ENCODE measurements at regions not wholly inside any gene's neighbourhood (a gene's known extent, or its start where the extent isn't known, plus 50 kb on each side); places are given as distances from the start of the nearest gene placed in this dataset.

- no peak for DNase-seq
Measured at GRCh38 chr18:68083776-68084175, 567.3 kb upstream of the DSEL start.

- DNase-seq = no peak
Measured at GRCh38 chr18:68083131-68083530, 566.6 kb upstream of the DSEL start.

GRCh38 chr18:68072744-68073143, 556.2 kb upstream of the DSEL start:
- no peak for DNase-seq

GRCh38 chr18:68060871-68061270, 544.4 kb upstream of the DSEL start:
- no peak for DNase-seq

- no peak for DNase-seq
Measured at GRCh38 chr18:68056936-68057335, 540.4 kb upstream of the DSEL start.

GRCh38 chr18:68054669-68055068, 538.1 kb upstream of the DSEL start:
- no peak for DNase-seq

- DNase-seq = no peak
Measured at GRCh38 chr18:68053290-68053689, 536.8 kb upstream of the DSEL start.

- no peak for DNase-seq
Measured at GRCh38 chr18:68041327-68041726, 524.8 kb upstream of the DSEL start.

GRCh38 chr18:68040198-68040597, 523.7 kb upstream of the DSEL start:
- DNase-seq = no peak

GRCh38 chr18:68035774-68036522, 519.4 kb upstream of the DSEL start:
- DNase-seq = no peak

GRCh38 chr18:68034296-68034695, 517.8 kb upstream of the DSEL start:
- DNase-seq = no peak

GRCh38 chr18:68033466-68033865, 516.9 kb upstream of the DSEL start:
- no peak for DNase-seq

GRCh38 chr18:68024716-68025115, 508.2 kb upstream of the DSEL start:
- no peak for DNase-seq

- no peak for DNase-seq
Measured at GRCh38 chr18:68017385-68017784, 500.9 kb upstream of the DSEL start.

- DNase-seq = no peak
Measured at GRCh38 chr18:67997496-67997895, 481.0 kb upstream of the DSEL start.

- DNase-seq = no peak
Measured at GRCh38 chr18:67995769-67996168, 479.2 kb upstream of the DSEL start.

GRCh38 chr18:67980241-67980640, 463.7 kb upstream of the DSEL start:
- DNase-seq = no peak

- no peak for DNase-seq
Measured at GRCh38 chr18:67977067-67977616, 460.6 kb upstream of the DSEL start.

- no peak for DNase-seq
Measured at GRCh38 chr18:67973916-67974315, 457.4 kb upstream of the DSEL start.

- no peak for DNase-seq
Measured at GRCh38 chr18:67969458-67969857, 452.9 kb upstream of the DSEL start.

GRCh38 chr18:67966224-67966623, 449.7 kb upstream of the DSEL start:
- DNase-seq = no peak

GRCh38 chr18:67964462-67964861, 447.9 kb upstream of the DSEL start:
- DNase-seq = no peak

- no peak for DNase-seq
Measured at GRCh38 chr18:67961701-67962440, 445.4 kb upstream of the DSEL start.

GRCh38 chr18:67957684-67958083, 441.2 kb upstream of the DSEL start:
- DNase-seq = no peak
